ENCODE measurements at regions not wholly inside any gene's neighbourhood (a gene's known extent, or its start where the extent isn't known, plus 50 kb on each side); places are given as distances from the start of the nearest gene placed in this dataset.

DNA sequence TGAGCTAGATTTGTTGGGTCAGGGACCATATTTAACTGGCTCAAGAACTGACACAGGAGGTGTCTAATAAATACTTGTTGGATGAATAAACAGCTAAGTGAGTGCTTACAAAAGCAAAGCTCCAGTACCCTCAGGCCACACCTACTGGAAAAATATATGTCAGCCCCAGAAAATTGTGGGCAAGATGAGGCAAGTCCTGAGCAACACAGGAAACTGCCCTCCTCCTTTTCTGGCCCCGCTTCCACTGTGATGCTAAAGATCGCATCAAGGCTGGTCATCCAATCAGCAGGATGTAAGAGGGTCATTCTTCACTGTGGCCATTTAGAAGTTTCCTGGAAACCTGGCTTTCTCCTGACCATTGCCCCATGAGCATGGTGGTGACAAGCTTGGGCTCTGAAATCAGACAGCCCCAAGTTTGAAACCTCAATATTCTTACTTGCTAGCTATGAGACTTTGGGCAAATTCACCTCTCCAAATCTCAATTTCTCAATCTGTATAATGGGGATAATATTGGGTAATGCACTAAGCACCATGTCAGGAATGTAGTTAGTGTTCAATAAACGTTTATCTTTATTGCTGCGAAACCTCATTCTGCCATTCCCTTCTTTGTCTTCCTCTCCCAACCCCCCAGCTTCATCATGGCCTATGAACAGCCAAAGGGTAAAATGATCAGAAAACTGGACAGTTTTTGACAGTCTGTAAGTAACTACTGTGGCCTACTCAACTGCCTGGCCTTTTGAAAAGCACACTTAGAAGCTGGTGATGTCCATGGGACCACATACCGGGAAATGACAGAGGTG is 139.3 kb upstream of the PZP start:
- Histone ChIP-seq H2AFZ (ENCODE audit: low read length) (no peak overlapping the region), H3K27ac (replicated peaks; ENCODE audit: low read length) (no peak overlapping the region), H3K23ac (ENCODE audit: low read depth, low read length, poor library complexity) (no peak overlapping the region), H3K4me2 (ENCODE audit: insufficient read depth, low read length, poor library complexity, severe bottlenecking) (no peak overlapping the region), H3K18ac (ENCODE audit: low read length) (no peak overlapping the region), H3K79me1 (ENCODE audit: low read depth, low read length) (no peaks in the 10 kb centered on the region), H3K4ac (ENCODE audit: low read length) (no peak overlapping the region), H3K27me3 (ENCODE audit: control insufficient read depth in 3 of 3, insufficient read depth in 3 of 3, low read depth in 1 of 3, low read length in 3 of 3) (no peaks in the 10 kb centered on the region), H4K8ac (ENCODE audit: low read depth, low read length) (no peak overlapping the region), H4K91ac (ENCODE audit: low read depth, low read length, poor library complexity) (no peak overlapping the region), H2BK5ac (ENCODE audit: low read length) (no peak overlapping the region), H2AK5ac (ENCODE audit: low read depth, low read length) (no peak overlapping the region), H3K36me3 (replicated peaks in 1 of 2; ENCODE audit: control insufficient read depth in 2 of 2, insufficient read depth in 2 of 2, low read length in 2 of 2) (peaks cover 0 to 18% of the 10 kb centered on the region in 2 donors), H2BK15ac (ENCODE audit: low read length) (no peak overlapping the region), H3K9ac (ENCODE audit: low read depth, low read length, poor library complexity) (no peak overlapping the region), H3K9me3 (replicated peaks in 1 of 2; ENCODE audit: control insufficient read depth in 2 of 2, insufficient read depth in 1 of 2, low read depth in 1 of 2, low read length in 2 of 2) (peaks cover 0 to 10% of the 10 kb centered on the region in 2 donors), H2BK12ac (ENCODE audit: low read length) (no peak overlapping the region), H2BK120ac (ENCODE audit: low read depth, low read length) (no peak overlapping the region), H3K14ac (ENCODE audit: low read length) (no peak overlapping the region), H3K4me3 (ENCODE audit: low read length in 2 of 2) (no peak overlapping the region), H3K4me1 (ENCODE audit: control insufficient read depth in 2 of 2, insufficient read depth in 1 of 2, low read depth in 1 of 2, low read length in 2 of 2) (no peaks in the 10 kb centered on the region)
- WGBS, 2 donors (ENCODE audit: extremely low coverage in 2 of 2, insufficient read length in 2 of 2, insufficient replicate concordance in 1 of 2): no CpG with 5 or more reads among the region's 5 CpGs
- DNase-seq (ENCODE audit: low spot score): no peak

DNA sequence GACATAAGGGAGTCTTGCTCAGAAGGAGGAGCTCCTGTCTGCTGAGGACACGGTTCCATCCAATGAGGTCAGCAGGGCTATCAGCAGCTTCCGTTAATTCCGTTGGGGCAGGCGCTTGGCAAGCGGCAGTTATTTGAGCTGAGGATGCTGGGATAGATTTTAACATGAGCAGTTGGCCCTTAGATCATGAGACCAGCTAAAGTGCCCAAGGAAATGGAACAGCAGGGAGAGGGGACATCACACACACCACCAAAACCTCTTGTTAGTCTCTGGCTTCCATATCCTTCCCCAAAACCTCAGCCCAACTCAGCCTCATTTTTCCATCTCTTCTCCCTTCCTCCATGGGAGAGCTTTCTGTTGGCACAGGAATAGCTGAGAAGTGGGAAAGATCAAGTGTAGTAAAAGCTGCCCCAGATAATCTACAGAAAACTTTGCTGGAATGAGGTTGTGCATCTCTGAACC is 138.7 kb upstream of the PZP start:
- H3K23ac ChIP-seq (ENCODE audit: low read depth, low read length, poor library complexity): no peak overlapping the region
- peaks cover 0 to 4% of the 10 kb centered on the region in 2 donors for H3K9me3 ChIP-seq (replicated peaks in 1 of 2; ENCODE audit: control insufficient read depth in 2 of 2, insufficient read depth in 1 of 2, low read depth in 1 of 2, low read length in 2 of 2)
- no peak overlapping the region for H3K9ac ChIP-seq (ENCODE audit: low read depth, low read length, poor library complexity)
- no peak overlapping the region for H3K14ac ChIP-seq (ENCODE audit: low read length)
- H3K79me1 ChIP-seq (ENCODE audit: low read depth, low read length): no peaks in the 10 kb centered on the region
- H3K4me1 ChIP-seq (ENCODE audit: control insufficient read depth in 2 of 2, insufficient read depth in 1 of 2, low read depth in 1 of 2, low read length in 2 of 2): no peaks in the 10 kb centered on the region
- DNase-seq (ENCODE audit: low spot score): no peak
- H3K4ac ChIP-seq (ENCODE audit: low read length): no peak overlapping the region
- H3K18ac ChIP-seq (ENCODE audit: low read length): no peak overlapping the region
- no peak overlapping the region for H3K4me3 ChIP-seq (ENCODE audit: low read length in 2 of 2)
- no peak overlapping the region for H4K8ac ChIP-seq (ENCODE audit: low read depth, low read length)
- no peak overlapping the region for H4K91ac ChIP-seq (ENCODE audit: low read depth, low read length, poor library complexity)
- H2AFZ ChIP-seq (ENCODE audit: low read length): no peak overlapping the region
- H3K27me3 ChIP-seq (ENCODE audit: control insufficient read depth in 3 of 3, insufficient read depth in 3 of 3, low read depth in 1 of 3, low read length in 3 of 3): no peaks in the 10 kb centered on the region
- no peak overlapping the region for H2AK5ac ChIP-seq (ENCODE audit: low read depth, low read length)
- H3K27ac ChIP-seq (replicated peaks; ENCODE audit: low read length): no peak overlapping the region
- H3K36me3 ChIP-seq (replicated peaks in 1 of 2; ENCODE audit: control insufficient read depth in 2 of 2, insufficient read depth in 2 of 2, low read length in 2 of 2): peaks cover 0 to 17% of the 10 kb centered on the region in 2 donors
- H2BK5ac ChIP-seq (ENCODE audit: low read length): no peak overlapping the region
- H3K4me2 ChIP-seq (ENCODE audit: insufficient read depth, low read length, poor library complexity, severe bottlenecking): no peak overlapping the region
- H2BK15ac ChIP-seq (ENCODE audit: low read length): no peak overlapping the region
- no CpG with 5 or more reads among the region's 5 CpGs for WGBS, 2 donors (ENCODE audit: extremely low coverage in 2 of 2, insufficient read length in 2 of 2, insufficient replicate concordance in 1 of 2)
- no peak overlapping the region for H2BK12ac ChIP-seq (ENCODE audit: low read length)
- no peak overlapping the region for H2BK120ac ChIP-seq (ENCODE audit: low read depth, low read length)

DNA sequence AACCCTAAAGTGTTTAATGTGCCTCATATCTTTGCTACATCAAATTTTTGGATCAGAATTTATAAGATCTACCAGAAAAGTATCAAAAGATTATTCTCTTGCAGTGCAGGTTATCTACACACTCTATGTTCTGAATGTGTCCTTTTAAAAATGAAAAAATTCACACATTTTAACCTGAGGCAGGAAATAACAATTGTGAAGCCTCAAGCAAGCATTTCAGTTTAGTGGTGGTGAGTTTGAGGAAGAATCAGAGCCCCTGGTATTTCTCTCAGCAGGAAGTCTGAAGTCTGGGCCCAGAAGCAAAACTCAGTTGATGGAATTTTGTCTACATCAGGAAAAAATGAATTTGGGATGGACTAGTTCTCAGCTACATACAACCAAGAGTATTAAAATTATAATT is 137.0 kb upstream of the PZP start:
- Histone ChIP-seq H3K4me3 (ENCODE audit: low read length in 2 of 2) (no peak overlapping the region), H3K9me3 (replicated peaks in 1 of 2; ENCODE audit: control insufficient read depth in 2 of 2, insufficient read depth in 1 of 2, low read depth in 1 of 2, low read length in 2 of 2) (no peaks in the 10 kb centered on the region), H2BK120ac (ENCODE audit: low read depth, low read length) (no peak overlapping the region), H3K4me1 (ENCODE audit: control insufficient read depth in 2 of 2, insufficient read depth in 1 of 2, low read depth in 1 of 2, low read length in 2 of 2) (no peaks in the 10 kb centered on the region), H2AK5ac (ENCODE audit: low read depth, low read length) (no peak overlapping the region), H3K23ac (ENCODE audit: low read depth, low read length, poor library complexity) (no peak overlapping the region), H2BK15ac (ENCODE audit: low read length) (no peak overlapping the region), H3K27ac (replicated peaks; ENCODE audit: low read length) (no peak overlapping the region), H3K9ac (ENCODE audit: low read depth, low read length, poor library complexity) (no peak overlapping the region), H3K18ac (ENCODE audit: low read length) (no peak overlapping the region), H4K8ac (ENCODE audit: low read depth, low read length) (no peak overlapping the region), H3K14ac (ENCODE audit: low read length) (no peak overlapping the region), H4K91ac (ENCODE audit: low read depth, low read length, poor library complexity) (no peak overlapping the region), H3K36me3 (replicated peaks in 1 of 2; ENCODE audit: control insufficient read depth in 2 of 2, insufficient read depth in 2 of 2, low read length in 2 of 2) (peaks cover 0 to 12% of the 10 kb centered on the region in 2 donors), H3K27me3 (ENCODE audit: control insufficient read depth in 3 of 3, insufficient read depth in 3 of 3, low read depth in 1 of 3, low read length in 3 of 3) (no peaks in the 10 kb centered on the region), H3K4me2 (ENCODE audit: insufficient read depth, low read length, poor library complexity, severe bottlenecking) (no peak overlapping the region), H2AFZ (ENCODE audit: low read length) (no peak overlapping the region), H2BK12ac (ENCODE audit: low read length) (no peak overlapping the region), H3K79me1 (ENCODE audit: low read depth, low read length) (no peaks in the 10 kb centered on the region), H3K4ac (ENCODE audit: low read length) (no peak overlapping the region), H2BK5ac (ENCODE audit: low read length) (no peak overlapping the region)
- no peak for DNase-seq (ENCODE audit: low spot score)

DNA sequence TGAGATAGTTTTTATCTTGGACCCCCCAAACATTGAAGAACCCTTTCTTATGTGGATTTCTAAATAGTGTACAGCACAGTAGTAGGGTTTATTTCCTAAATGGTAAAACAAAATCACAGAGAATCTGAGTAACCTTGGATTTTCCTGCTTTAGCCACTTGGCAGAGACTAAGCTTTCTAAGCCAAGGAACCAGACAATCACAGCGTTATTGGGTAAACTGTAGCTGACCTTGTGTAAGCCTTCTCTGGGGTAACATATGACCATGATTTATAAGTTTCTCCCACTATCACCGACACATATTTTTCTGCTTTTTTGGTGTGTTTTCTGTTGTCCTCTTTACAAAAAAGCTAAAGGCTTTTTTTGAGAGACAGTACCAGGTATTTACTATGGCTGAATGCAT is 136.3 kb upstream of the PZP start:
- Histone ChIP-seq H2AFZ (ENCODE audit: low read length) (no peak overlapping the region), H3K36me3 (replicated peaks in 1 of 2; ENCODE audit: control insufficient read depth in 2 of 2, insufficient read depth in 2 of 2, low read length in 2 of 2) (peaks cover 0 to 12% of the 10 kb centered on the region in 2 donors), H3K27me3 (ENCODE audit: control insufficient read depth in 3 of 3, insufficient read depth in 3 of 3, low read depth in 1 of 3, low read length in 3 of 3) (no peaks in the 10 kb centered on the region), H3K4ac (ENCODE audit: low read length) (no peak overlapping the region), H2AK5ac (ENCODE audit: low read depth, low read length) (no peak overlapping the region), H2BK12ac (ENCODE audit: low read length) (no peak overlapping the region), H3K9me3 (replicated peaks in 1 of 2; ENCODE audit: control insufficient read depth in 2 of 2, insufficient read depth in 1 of 2, low read depth in 1 of 2, low read length in 2 of 2) (no peaks in the 10 kb centered on the region), H3K4me1 (ENCODE audit: control insufficient read depth in 2 of 2, insufficient read depth in 1 of 2, low read depth in 1 of 2, low read length in 2 of 2) (no peaks in the 10 kb centered on the region), H3K27ac (replicated peaks; ENCODE audit: low read length) (no peak overlapping the region), H3K9ac (ENCODE audit: low read depth, low read length, poor library complexity) (no peak overlapping the region), H3K4me3 (ENCODE audit: low read length in 2 of 2) (no peak overlapping the region), H2BK5ac (ENCODE audit: low read length) (no peak overlapping the region), H3K4me2 (ENCODE audit: insufficient read depth, low read length, poor library complexity, severe bottlenecking) (no peak overlapping the region), H3K23ac (ENCODE audit: low read depth, low read length, poor library complexity) (no peak overlapping the region), H4K8ac (ENCODE audit: low read depth, low read length) (no peak overlapping the region), H2BK15ac (ENCODE audit: low read length) (no peak overlapping the region), H3K18ac (ENCODE audit: low read length) (no peak overlapping the region), H2BK120ac (ENCODE audit: low read depth, low read length) (no peak overlapping the region), H3K79me1 (ENCODE audit: low read depth, low read length) (no peaks in the 10 kb centered on the region), H4K91ac (ENCODE audit: low read depth, low read length, poor library complexity) (no peak overlapping the region), H3K14ac (ENCODE audit: low read length) (no peak overlapping the region)
- no CpG with 5 or more reads among the region's 2 CpGs for WGBS, 2 donors (ENCODE audit: extremely low coverage in 2 of 2, insufficient read length in 2 of 2, insufficient replicate concordance in 1 of 2)
- DNase-seq (ENCODE audit: low spot score): no peak
